CD1c-positive myeloid dendritic cell (primary cell): ENCODE measurements at regions not wholly inside any gene's neighbourhood (a gene's known extent, or its start where the extent isn't known, plus 50 kb on each side); places are given as distances from the start of the nearest gene placed in this dataset.
"Not testable (repeated sequence)": the region's sequence is repeated elsewhere in the genome, so short reads cannot be mapped to it uniquely, and the experiment has no call there.

Experiments used
- DNase-seq: peaks from one replicate; pipeline ENCODE4 v3.0.0-alpha.2; 2016; ENCODE audit errors: extremely low spot score

DNA sequence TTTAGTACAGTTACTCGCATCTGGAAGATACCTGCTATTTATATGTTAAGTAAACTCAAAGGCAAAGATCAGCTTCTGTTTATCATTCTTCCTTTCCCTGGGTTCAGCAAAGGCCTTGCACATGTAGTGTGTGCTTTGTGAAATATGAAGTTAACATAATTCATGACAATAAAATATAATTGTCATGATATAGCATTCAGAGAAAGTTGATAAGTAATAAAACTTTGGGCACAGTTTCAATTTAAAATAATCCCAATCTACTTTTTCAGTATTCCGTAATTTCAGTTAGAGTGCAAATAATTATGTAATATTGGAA, 51.9 kb upstream of the ZNF217 start:
- DNase-seq: no peak

GRCh38 chr20:53644108-53644507, 50.5 kb upstream of the ZNF217 start:
- not testable (repeated sequence) for DNase-seq
